B cell (primary cell): ENCODE measurements at regions not wholly inside any gene's neighbourhood (a gene's known extent, or its start where the extent isn't known, plus 50 kb on each side); places are given as distances from the start of the nearest gene placed in this dataset.

Experiments used
- ATAC-seq: fragments of 200-7000 bp; cut with Tn5 transposase; one replicate; pipeline ENCODE4 v1.10.0; 2021; ENCODE audit warnings: low read depth, mild to moderate bottlenecking, moderate number of reproducible peaks, moderate library complexity
- CTCF ChIA-PET: fragments of 350-600 bp; sonication (Branson Sonifier 250); formaldehyde crosslinking; loops from one replicate; lab custom pipeline; 2021; ENCODE audit warnings: antibody characterized with exemption, inconsistent platforms; lab: Charles Lee
- POLR2A ChIA-PET: fragments of 350-600 bp; sonication (Branson Sonifier 250); formaldehyde crosslinking; loops from one replicate; lab custom pipeline; 2021; ENCODE audit warnings: antibody characterized with exemption; lab: Charles Lee
- DNase-seq: peaks from one replicate; pipeline ENCODE4 v3.0.0; 2013
- H2AFZ ChIP-seq: 2 replicates; pipeline ENCODE4 v1.6.1; 2012; ENCODE audit warnings: mild to moderate bottlenecking, low read depth, low read length; ENCODE audit not compliant: insufficient read depth, poor library complexity, severe bottlenecking
- H3K27ac ChIP-seq, 2 donors: 1 replicate in 1 of 2; 2 replicates in 1 of 2; pipeline ENCODE4 v1.5.1; 2012 to 2013; ENCODE audit warnings: low read length in 2 of 2, mild to moderate bottlenecking in 2 of 2, moderate library complexity in 1 of 2
- H3K27me3 ChIP-seq, 4 experiments: fragments of 200-600 bp in 1 of 4; sonication (generic) in 1 of 4; replicated peaks in 1 of 4; 1 replicate in 2 of 4; 2 replicates in 2 of 4; pipeline versions ENCODE4 v1.6.1 to v1.7.0; 2013 to 2016; ENCODE audit warnings: low read length in 3 of 4, mild to moderate bottlenecking in 2 of 4, mixed read lengths in 1 of 4, moderate library complexity in 1 of 4; ENCODE audit not compliant: insufficient read depth in 4 of 4, control insufficient read depth in 3 of 4; ENCODE audit errors: control extremely low read depth in 1 of 4
- H3K36me3 ChIP-seq, 2 experiments: replicated peaks in 1 of 2; 1 replicate in 1 of 2; 2 replicates in 1 of 2; pipeline versions ENCODE4 v1.6.1 to v1.7.1; 2013; ENCODE audit warnings: low read length in 1 of 2; ENCODE audit not compliant: insufficient read depth in 2 of 2, control insufficient read depth in 1 of 2; ENCODE audit errors: control extremely low read depth in 1 of 2, extremely low read depth in 1 of 2
- H3K4me1 ChIP-seq, 2 donors: fragments of 200-600 bp in 1 of 2; sonication (generic) in 1 of 2; 1 replicate in 1 of 2; 2 replicates in 1 of 2; pipeline versions ENCODE4 v1.5.1 to v1.6.1; 2013 to 2017; ENCODE audit warnings: low read length in 2 of 2; ENCODE audit not compliant: control insufficient read depth in 2 of 2, insufficient read depth in 2 of 2
- H3K4me2 ChIP-seq: replicated peaks from 2 replicates; pipeline ENCODE3; 2012; ENCODE audit warnings: mild to moderate bottlenecking, low read depth, low read length; ENCODE audit not compliant: poor library complexity, severe bottlenecking
- H3K4me3 ChIP-seq, 5 experiments: fragments of 200-600 bp in 1 of 5; sonication (generic) in 1 of 5; 1 replicate in 3 of 5; 2 replicates in 2 of 5; pipeline versions ENCODE4 v1.5.1 to v1.7.0; 2011 to 2016; ENCODE audit warnings: low read length in 4 of 5, mild to moderate bottlenecking in 4 of 5, low read depth in 2 of 5, control low read depth in 1 of 5, moderate library complexity in 1 of 5; ENCODE audit not compliant: insufficient read depth in 1 of 5; ENCODE audit errors: control extremely low read depth in 1 of 5, extremely low read depth in 1 of 5
- H3K79me2 ChIP-seq: fragments of 200-600 bp; sonication (generic); one replicate; pipeline ENCODE4 v1.6.0; 2016; ENCODE audit warnings: low read length; ENCODE audit not compliant: control insufficient read depth, insufficient read depth
- H3K9ac ChIP-seq: fragments of 200-600 bp; sonication (generic); 2 replicates; pipeline ENCODE4 v1.6.1; 2017; ENCODE audit warnings: mild to moderate bottlenecking, low read length, moderate library complexity
- H3K9me3 ChIP-seq, 3 donors: one replicate each; pipeline versions ENCODE4 v1.6.1 to v1.7.1; 2013; ENCODE audit warnings: low read length in 2 of 3; ENCODE audit not compliant: control insufficient read depth in 2 of 3, insufficient read depth in 1 of 3; ENCODE audit errors: control extremely low read depth in 1 of 3
- H4K20me1 ChIP-seq: 2 replicates; pipeline ENCODE4 v1.6.0; 2012; ENCODE audit warnings: mild to moderate bottlenecking, low read length; ENCODE audit not compliant: insufficient read depth, control insufficient read depth, poor library complexity, severe bottlenecking
- H3K27ac Mint-ChIP-seq: one replicate; pipeline ENCODE4 v1.8.0; 2021; ENCODE audit warnings: mixed read lengths
- H3K27me3 Mint-ChIP-seq: one replicate; pipeline ENCODE4 v1.8.0; 2021; ENCODE audit warnings: mixed read lengths
- H3K4me1 Mint-ChIP-seq: one replicate; pipeline ENCODE4 v1.8.0; 2021; ENCODE audit warnings: mixed read lengths
- H3K4me3 Mint-ChIP-seq: one replicate; pipeline ENCODE4 v1.8.0; 2021; ENCODE audit warnings: mixed read lengths
- H3K9me3 Mint-ChIP-seq: one replicate; pipeline ENCODE4 v1.8.0; 2022; ENCODE audit warnings: mixed read lengths; ENCODE audit not compliant: insufficient read depth
- CTCF ChIP-seq: fragments of 200-600 bp; IDR thresholded peaks from one replicate; pipeline ENCODE4 v1.8.0; 2022; ENCODE audit warnings: antibody characterized with exemption, mild to moderate bottlenecking
- EZH2 ChIP-seq: IDR thresholded peaks from 2 replicates; pipeline ENCODE4 v1.6.1; 2012; ENCODE audit warnings: borderline replicate concordance, low read depth, mild to moderate bottlenecking, moderate library complexity, low read length; ENCODE audit not compliant: insufficient read depth, poor library complexity, severe bottlenecking
- WGBS: methylation state at CpG from one replicate; pipeline ENCODE4 v1.1.5; 2013; ENCODE audit warnings: missing lambda C conversion rate; ENCODE audit not compliant: insufficient coverage; 5-methylcytosine and 5-hydroxymethylcytosine counted together
- intact Hi-C: fragments of 100-400 bp; cut with micrococcal nuclease; formaldehyde crosslinking; loops from one replicate; pipeline ENCODE4 v1.10.0; 2022

GRCh38 chr1:239892602-239893001 is 199.1 kb upstream of the FMN2 start:
- Mint-ChIP-seq H3K27me3 (no peaks in the 10 kb centered on the region), H3K4me1 (no peaks in the 10 kb centered on the region), H3K4me3 (no peak overlapping the region), H3K9me3 (no peaks in the 10 kb centered on the region), H3K27ac (no peak overlapping the region)
- intact Hi-C loops: no loop called here
- Histone ChIP-seq H3K36me3 (no peaks in the 10 kb centered on the region), H3K4me3 (no peak overlapping the region), H3K9me3 (no peaks in the 10 kb centered on the region), H3K79me2 (no peaks in the 10 kb centered on the region), H3K27me3 (no peaks in the 10 kb centered on the region), H3K9ac (no peak overlapping the region), H4K20me1 (no peaks in the 10 kb centered on the region), H3K4me2 (no peak overlapping the region), H2AFZ (no peak overlapping the region), H3K27ac (no peak overlapping the region), H3K4me1 (no peaks in the 10 kb centered on the region)
- POLR2A ChIA-PET: no interaction called here
- DNase-seq (no peak), ATAC-seq (no peak)
- TF ChIP-seq CTCF: no peak
- no peak for TF ChIP-seq EZH2
- CTCF ChIA-PET: no interaction called here

GRCh38 chr1:239893127-239893731 is 198.5 kb upstream of the FMN2 start:
- H2AFZ ChIP-seq: no peak overlapping the region
- POLR2A ChIA-PET: no interaction called here
- DNase-seq: no peak
- no peaks in the 10 kb centered on the region for H3K36me3 ChIP-seq
- H3K9me3 ChIP-seq: no peaks in the 10 kb centered on the region
- no peaks in the 10 kb centered on the region for H3K79me2 ChIP-seq
- Mint-ChIP-seq H3K27me3 (no peaks in the 10 kb centered on the region), H3K9me3 (no peaks in the 10 kb centered on the region), H3K4me1 (peaks cover 2% of the 10 kb centered on the region), H3K4me3 (no peak overlapping the region), H3K27ac (no peak overlapping the region)
- H4K20me1 ChIP-seq: no peaks in the 10 kb centered on the region
- no peak overlapping the region for H3K4me2 ChIP-seq
- ATAC-seq: no peak
- no peak overlapping the region for H3K4me3 ChIP-seq
- intact Hi-C loops: no loop called here
- H3K27ac ChIP-seq: no peak overlapping the region
- WGBS: no CpG with 5 or more reads among the region's 3 CpGs
- CTCF ChIA-PET: no interaction called here
- TF ChIP-seq EZH2: no peak
- TF ChIP-seq CTCF: no peak
- H3K4me1 ChIP-seq: peaks cover 3% of the 10 kb centered on the region in 2 donors
- H3K9ac ChIP-seq: no peak overlapping the region
- H3K27me3 ChIP-seq: no peaks in the 10 kb centered on the region
